ENCODE measurements at regions not wholly inside any gene's neighbourhood (a gene's known extent, or its start where the extent isn't known, plus 50 kb on each side); places are given as distances from the start of the nearest gene placed in this dataset.
"Not testable (repeated sequence)": the region's sequence is repeated elsewhere in the genome, so short reads cannot be mapped to it uniquely, and the experiment has no call there.

DNA sequence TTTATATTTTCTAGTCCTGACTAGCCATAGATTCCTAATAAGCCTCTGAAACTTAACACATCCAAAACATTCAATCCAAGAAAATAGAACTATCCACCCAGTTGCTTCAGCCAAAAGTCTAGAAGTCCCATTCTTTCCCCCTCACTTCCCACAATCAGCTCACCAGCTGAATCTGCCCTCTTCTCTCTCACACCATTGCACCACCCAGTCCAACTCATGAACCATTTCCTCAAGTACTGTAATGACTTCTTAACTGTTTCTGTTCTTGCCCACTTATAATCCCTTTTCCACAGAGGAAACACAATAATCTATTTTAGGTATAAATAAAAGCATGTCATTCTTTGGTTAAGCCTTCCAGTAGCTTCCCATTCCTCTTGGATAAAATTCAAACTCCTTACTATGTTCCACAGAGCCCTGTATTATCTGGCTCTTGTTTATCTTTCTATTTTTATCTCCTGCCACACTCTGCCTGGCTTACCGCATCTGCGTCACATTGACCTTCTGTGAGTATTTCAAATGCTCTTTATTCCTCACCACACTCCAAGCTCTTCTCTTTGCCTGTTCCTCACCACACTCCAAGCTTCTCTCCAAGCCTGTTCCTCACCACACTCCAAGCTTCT, 205.9 kb upstream of the FRG1 start:
- H3F3A ChIP-seq (ENCODE audit: control insufficient read depth, insufficient read depth); H3K79me2 ChIP-seq (ENCODE audit: control insufficient read depth, low read length); H3K9me2 ChIP-seq (replicated peaks; ENCODE audit: control insufficient read depth, low read length); H3K9me3 ChIP-seq (ENCODE audit: control insufficient read depth, insufficient read depth, low read length); H3K36me3 ChIP-seq (ENCODE audit: control insufficient read depth, low read length); H3K4me3 ChIP-seq (ENCODE audit: low read length); H3K27me3 ChIP-seq (ENCODE audit: control insufficient read depth, low read length); H3K4me1 ChIP-seq (ENCODE audit: control insufficient read depth, low read length); H4K20me1 ChIP-seq (ENCODE audit: control insufficient read depth, insufficient read depth, low read depth, low read length); H3K4me2 ChIP-seq (ENCODE audit: low read length); H3K27ac ChIP-seq (ENCODE audit: low read depth, low read length): not testable (repeated sequence)

DNA sequence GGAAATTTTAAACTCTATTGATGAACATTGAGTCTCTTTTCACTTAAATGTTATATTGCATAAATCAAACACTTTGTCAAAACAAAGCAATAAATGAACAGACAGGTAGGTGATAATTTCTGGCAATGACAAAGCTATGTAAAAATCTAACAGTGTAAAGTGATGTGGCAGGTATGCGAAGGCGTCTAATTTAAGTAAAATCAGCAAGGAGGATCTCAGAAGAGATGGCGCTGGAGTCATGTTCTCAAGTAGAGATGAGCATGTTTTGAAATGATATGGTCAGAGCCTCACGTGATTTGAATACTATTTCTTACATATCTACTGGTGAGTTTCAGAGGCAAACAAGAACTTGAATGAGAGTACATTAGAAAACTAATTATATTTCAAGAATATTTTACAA, 204.0 kb upstream of the FRG1 start:
- H3K36me3 ChIP-seq (ENCODE audit: control insufficient read depth, low read length); H3K9me2 ChIP-seq (replicated peaks; ENCODE audit: control insufficient read depth, low read length); H4K20me1 ChIP-seq (ENCODE audit: control insufficient read depth, insufficient read depth, low read depth, low read length); H3K4me1 ChIP-seq (ENCODE audit: control insufficient read depth, low read length); H3K79me2 ChIP-seq (ENCODE audit: control insufficient read depth, low read length); H3K4me3 ChIP-seq (ENCODE audit: low read length); H3K27ac ChIP-seq (ENCODE audit: low read depth, low read length); H3K9me3 ChIP-seq (ENCODE audit: control insufficient read depth, insufficient read depth, low read length); H3K27me3 ChIP-seq (ENCODE audit: control insufficient read depth, low read length); H3K4me2 ChIP-seq (ENCODE audit: low read length); H3F3A ChIP-seq (ENCODE audit: control insufficient read depth, insufficient read depth): not testable (repeated sequence)

DNA sequence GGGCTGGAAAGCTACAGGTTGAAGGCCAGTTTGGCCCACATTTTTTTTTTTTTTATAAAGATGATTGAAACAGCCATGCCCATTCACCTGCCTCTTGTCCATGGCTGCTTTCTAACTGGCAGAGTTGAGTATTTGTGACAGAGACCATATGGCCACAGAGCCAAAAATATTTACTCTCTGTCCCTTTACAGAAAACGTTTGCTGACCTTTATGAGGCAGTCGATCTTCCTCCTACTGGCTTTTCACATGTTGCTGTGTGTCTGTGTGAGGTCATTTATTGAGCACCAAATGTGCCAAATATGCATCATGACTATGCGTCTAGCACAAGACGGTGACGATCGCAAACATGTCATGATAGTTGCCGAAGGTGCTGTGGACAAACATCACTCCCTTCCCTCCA, 200.6 kb upstream of the FRG1 start:
- not testable (repeated sequence) for H3K4me1 ChIP-seq (ENCODE audit: control insufficient read depth, low read length); H3K9me3 ChIP-seq (ENCODE audit: control insufficient read depth, insufficient read depth, low read length); H3K4me3 ChIP-seq (ENCODE audit: low read length); H4K20me1 ChIP-seq (ENCODE audit: control insufficient read depth, insufficient read depth, low read depth, low read length); H3K79me2 ChIP-seq (ENCODE audit: control insufficient read depth, low read length); H3K27me3 ChIP-seq (ENCODE audit: control insufficient read depth, low read length); H3K4me2 ChIP-seq (ENCODE audit: low read length); H3K36me3 ChIP-seq (ENCODE audit: control insufficient read depth, low read length); H3K27ac ChIP-seq (ENCODE audit: low read depth, low read length); H3F3A ChIP-seq (ENCODE audit: control insufficient read depth, insufficient read depth); H3K9me2 ChIP-seq (replicated peaks; ENCODE audit: control insufficient read depth, low read length)

DNA sequence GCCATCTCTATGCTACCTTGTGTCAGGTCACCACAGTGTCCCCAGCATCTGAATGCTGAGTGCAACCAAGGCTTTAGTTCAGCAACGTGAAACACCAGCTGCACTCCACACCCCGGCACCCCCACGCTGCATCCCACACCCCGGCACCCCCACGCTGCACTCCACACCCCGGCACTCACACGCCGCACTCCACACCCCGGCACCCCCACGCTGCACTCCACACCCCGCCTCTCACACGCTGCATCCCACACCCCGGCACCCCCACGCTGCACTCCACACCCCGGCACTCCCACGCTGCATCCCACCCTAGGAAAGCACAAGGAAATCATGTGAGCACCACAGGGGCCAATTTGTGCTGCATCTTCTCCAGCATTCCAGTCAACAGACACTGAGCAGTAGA, 199.8 kb upstream of the FRG1 start:
- H3K9me3 ChIP-seq (ENCODE audit: control insufficient read depth, insufficient read depth, low read length) = no peaks in the 10 kb centered on the region
- H3K79me2 ChIP-seq (ENCODE audit: control insufficient read depth, low read length) = no peaks in the 10 kb centered on the region
- no peak overlapping the region for H3K4me2 ChIP-seq (ENCODE audit: low read length)
- no peaks in the 10 kb centered on the region for H3K4me1 ChIP-seq (ENCODE audit: control insufficient read depth, low read length)
- no peaks in the 10 kb centered on the region for H3K9me2 ChIP-seq (replicated peaks; ENCODE audit: control insufficient read depth, low read length)
- H3F3A ChIP-seq (ENCODE audit: control insufficient read depth, insufficient read depth) = no peaks in the 10 kb centered on the region
- no peaks in the 10 kb centered on the region for H3K27me3 ChIP-seq (ENCODE audit: control insufficient read depth, low read length)
- TF ChIP-seq EZH2phosphoT487 (IDR thresholded peaks at IDR 0.05; ENCODE audit: borderline replicate concordance, low read length) = no peak
- TF ChIP-seq, protein P1, sequence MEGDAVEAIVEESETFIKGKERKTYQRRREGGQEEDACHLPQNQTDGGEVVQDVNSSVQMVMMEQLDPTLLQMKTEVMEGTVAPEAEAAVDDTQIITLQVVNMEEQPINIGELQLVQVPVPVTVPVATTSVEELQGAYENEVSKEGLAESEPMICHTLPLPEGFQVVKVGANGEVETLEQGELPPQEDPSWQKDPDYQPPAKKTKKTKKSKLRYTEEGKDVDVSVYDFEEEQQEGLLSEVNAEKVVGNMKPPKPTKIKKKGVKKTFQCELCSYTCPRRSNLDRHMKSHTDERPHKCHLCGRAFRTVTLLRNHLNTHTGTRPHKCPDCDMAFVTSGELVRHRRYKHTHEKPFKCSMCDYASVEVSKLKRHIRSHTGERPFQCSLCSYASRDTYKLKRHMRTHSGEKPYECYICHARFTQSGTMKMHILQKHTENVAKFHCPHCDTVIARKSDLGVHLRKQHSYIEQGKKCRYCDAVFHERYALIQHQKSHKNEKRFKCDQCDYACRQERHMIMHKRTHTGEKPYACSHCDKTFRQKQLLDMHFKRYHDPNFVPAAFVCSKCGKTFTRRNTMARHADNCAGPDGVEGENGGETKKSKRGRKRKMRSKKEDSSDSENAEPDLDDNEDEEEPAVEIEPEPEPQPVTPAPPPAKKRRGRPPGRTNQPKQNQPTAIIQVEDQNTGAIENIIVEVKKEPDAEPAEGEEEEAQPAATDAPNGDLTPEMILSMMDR (IDR thresholded peaks at IDR 0.05; ENCODE audit: low read depth, low read length, poor library complexity, severe bottlenecking) = no peak
- H3K27ac ChIP-seq (ENCODE audit: low read depth, low read length) = no peak overlapping the region
- H4K20me1 ChIP-seq (ENCODE audit: control insufficient read depth, insufficient read depth, low read depth, low read length) = no peaks in the 10 kb centered on the region
- no peaks in the 10 kb centered on the region for H3K36me3 ChIP-seq (ENCODE audit: control insufficient read depth, low read length)
- no peak overlapping the region for H3K4me3 ChIP-seq (ENCODE audit: low read length)

DNA sequence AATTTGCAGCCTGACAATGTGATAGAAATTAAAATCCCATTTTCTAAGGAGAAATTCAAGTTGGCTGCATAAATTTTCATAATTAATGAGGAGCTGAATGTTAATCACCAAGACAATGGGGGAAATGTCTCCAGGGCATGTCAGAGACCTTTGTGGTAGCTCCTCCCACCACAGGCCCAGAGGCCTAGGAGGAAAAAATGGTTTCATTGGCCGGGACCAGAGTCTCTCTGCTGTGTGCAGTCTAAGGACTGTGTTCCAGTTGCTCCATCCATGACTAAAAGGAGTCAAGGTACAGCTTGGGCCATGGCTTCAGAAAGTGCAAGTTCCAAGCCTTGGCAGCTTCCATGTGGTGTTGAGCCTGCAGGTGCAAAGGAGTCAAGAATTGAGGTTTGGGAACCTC, 187.6 kb upstream of the FRG1 start:
- H3K36me3 ChIP-seq (ENCODE audit: control insufficient read depth, low read length); H3K27ac ChIP-seq (ENCODE audit: low read depth, low read length); H3K9me2 ChIP-seq (replicated peaks; ENCODE audit: control insufficient read depth, low read length); H3K4me2 ChIP-seq (ENCODE audit: low read length); H3K4me3 ChIP-seq (ENCODE audit: low read length); H4K20me1 ChIP-seq (ENCODE audit: control insufficient read depth, insufficient read depth, low read depth, low read length); H3K4me1 ChIP-seq (ENCODE audit: control insufficient read depth, low read length); H3K79me2 ChIP-seq (ENCODE audit: control insufficient read depth, low read length); H3K9me3 ChIP-seq (ENCODE audit: control insufficient read depth, insufficient read depth, low read length); H3F3A ChIP-seq (ENCODE audit: control insufficient read depth, insufficient read depth); H3K27me3 ChIP-seq (ENCODE audit: control insufficient read depth, low read length): not testable (repeated sequence)

All from DOHH2 (cell line).